Loucy (cell line): ENCODE measurements at regions not wholly inside any gene's neighbourhood (a gene's known extent, or its start where the extent isn't known, plus 50 kb on each side); places are given as distances from the start of the nearest gene placed in this dataset.
"Not testable (repeated sequence)": the region's sequence is repeated elsewhere in the genome, so short reads cannot be mapped to it uniquely, and the experiment has no call there.

Experiments used
- H2AFZ ChIP-seq: fragments of 200-600 bp; sonication (generic); 2 replicates; pipeline ENCODE4 v1.6.0; 2016; ENCODE audit warnings: antibody characterized with exemption, mild to moderate bottlenecking, low read length, moderate library complexity
- H3F3A ChIP-seq: fragments of 200-600 bp; 2 replicates; pipeline ENCODE4 v1.6.0; 2016; ENCODE audit warnings: antibody characterized with exemption, low read depth, mild to moderate bottlenecking
- H3K27me3 ChIP-seq: fragments of 200-600 bp; sonication (generic); 2 replicates; pipeline ENCODE4 v1.6.1; 2014; ENCODE audit warnings: low read length, mild to moderate bottlenecking; ENCODE audit not compliant: insufficient read depth, poor library complexity, severe bottlenecking
- H3K36me3 ChIP-seq: fragments of 200-600 bp; sonication (generic); 2 replicates; pipeline ENCODE4 v1.6.1; 2016; ENCODE audit warnings: low read length; ENCODE audit not compliant: insufficient read depth
- H3K4me1 ChIP-seq: fragments of 200-600 bp; sonication (generic); 2 replicates; pipeline ENCODE4 v1.5.1; 2014; ENCODE audit warnings: low read length, mild to moderate bottlenecking; ENCODE audit not compliant: insufficient read depth, poor library complexity, severe bottlenecking
- H3K4me2 ChIP-seq: fragments of 200-600 bp; sonication (generic); 2 replicates; pipeline ENCODE4 v1.6.0; 2014; ENCODE audit warnings: antibody characterized with exemption, low read length, low read depth, mild to moderate bottlenecking; ENCODE audit not compliant: poor library complexity, severe bottlenecking
- H3K4me3 ChIP-seq: fragments of 200-600 bp; sonication (generic); 2 replicates; pipeline ENCODE4 v1.5.1; 2014; ENCODE audit warnings: low read length, mild to moderate bottlenecking, mixed read lengths; ENCODE audit not compliant: poor library complexity, severe bottlenecking
- H3K79me2 ChIP-seq: fragments of 200-600 bp; sonication (generic); 2 replicates; pipeline ENCODE4 v1.6.1; 2014; ENCODE audit warnings: low read length; ENCODE audit not compliant: insufficient read depth
- H3K9ac ChIP-seq: fragments of 200-600 bp; sonication (generic); 2 replicates; pipeline ENCODE4 v1.6.0; 2014; ENCODE audit warnings: mild to moderate bottlenecking, low read depth, low read length, moderate library complexity; ENCODE audit not compliant: poor library complexity, severe bottlenecking
- H3K9me2 ChIP-seq: fragments of 200-600 bp; sonication (generic); replicated peaks from 2 replicates; pipeline ENCODE4 v1.6.1; 2016; ENCODE audit warnings: low read depth, low read length, mixed read lengths
- H3K9me3 ChIP-seq: fragments of 200-600 bp; sonication (generic); 2 replicates; pipeline ENCODE4 v1.6.1; 2014; ENCODE audit warnings: mild to moderate bottlenecking, antibody characterized with exemption, low read length, low read depth; ENCODE audit not compliant: insufficient read depth
- H4K20me1 ChIP-seq: fragments of 200-600 bp; sonication (generic); 2 replicates; pipeline ENCODE4 v1.6.0; 2014; ENCODE audit warnings: antibody characterized with exemption, low read length, mild to moderate bottlenecking; ENCODE audit not compliant: insufficient read depth, poor library complexity, severe bottlenecking
- CTCF ChIP-seq: fragments of 200-600 bp; sonication (generic); conservative IDR thresholded peaks from 2 replicates; pipeline ENCODE4 v1.5.1; 2014; ENCODE audit warnings: mild to moderate bottlenecking, antibody characterized with exemption, low read length
- EZH2phosphoT487 ChIP-seq: fragments of 200-600 bp; IDR thresholded peaks from 2 replicates; pipeline ENCODE4 v1.6.1; 2018; ENCODE audit warnings: antibody characterized with exemption, mild to moderate bottlenecking, moderate library complexity, borderline replicate concordance

- no peak overlapping the region for H3K9ac ChIP-seq
- no peaks in the 10 kb centered on the region for H3K4me1 ChIP-seq
- H3K9me2 ChIP-seq = no peaks in the 10 kb centered on the region
- H2AFZ ChIP-seq = no peak overlapping the region
- H3F3A ChIP-seq = no peaks in the 10 kb centered on the region
- H3K79me2 ChIP-seq = no peaks in the 10 kb centered on the region
- H4K20me1 ChIP-seq = no peaks in the 10 kb centered on the region
- no peak overlapping the region for H3K4me2 ChIP-seq
- TF ChIP-seq CTCF (no peak), EZH2phosphoT487 (no peak)
- no peaks in the 10 kb centered on the region for H3K9me3 ChIP-seq
- no peaks in the 10 kb centered on the region for H3K27me3 ChIP-seq
- H3K4me3 ChIP-seq = no peak overlapping the region
- no peaks in the 10 kb centered on the region for H3K36me3 ChIP-seq
Observed at GRCh38 chr12:65675141-65675621, 149.1 kb upstream of the HMGA2 start.

- not testable (repeated sequence) for H3K9me2 ChIP-seq, H4K20me1 ChIP-seq
Observed at GRCh38 chr12:65678172-65678571, 146.1 kb upstream of the HMGA2 start.

GRCh38 chr12:65681226-65681625 lies 143.1 kb upstream of the HMGA2 start:
- H3K4me2 ChIP-seq = no peak overlapping the region
- H3K27me3 ChIP-seq = no peaks in the 10 kb centered on the region
- no peaks in the 10 kb centered on the region for H3K79me2 ChIP-seq
- TF ChIP-seq CTCF (no peak), EZH2phosphoT487 (no peak)
- H3F3A ChIP-seq = no peaks in the 10 kb centered on the region
- H3K9me2 ChIP-seq = no peaks in the 10 kb centered on the region
- no peak overlapping the region for H2AFZ ChIP-seq
- no peak overlapping the region for H3K4me3 ChIP-seq
- H3K36me3 ChIP-seq = no peaks in the 10 kb centered on the region
- H3K9ac ChIP-seq = no peak overlapping the region
- no peaks in the 10 kb centered on the region for H3K4me1 ChIP-seq
- H3K9me3 ChIP-seq = no peaks in the 10 kb centered on the region
- no peaks in the 10 kb centered on the region for H4K20me1 ChIP-seq

More at GRCh38 chr12:65678172-65678571, 146.1 kb upstream of the HMGA2 start:
- H3K4me1 ChIP-seq, H3K79me2 ChIP-seq, H3K9me3 ChIP-seq, H3K27me3 ChIP-seq, H3K4me3 ChIP-seq, H2AFZ ChIP-seq, H3K36me3 ChIP-seq, H3F3A ChIP-seq, H3K9ac ChIP-seq, H3K4me2 ChIP-seq: not testable (repeated sequence)

GRCh38 chr12:65682112-65682511 lies 142.2 kb upstream of the HMGA2 start:
- Histone ChIP-seq H4K20me1 (no peaks in the 10 kb centered on the region), H3K79me2 (no peaks in the 10 kb centered on the region), H3F3A (no peaks in the 10 kb centered on the region), H3K4me1 (no peaks in the 10 kb centered on the region), H3K9me3 (no peaks in the 10 kb centered on the region), H3K27me3 (no peaks in the 10 kb centered on the region), H3K36me3 (no peaks in the 10 kb centered on the region), H3K4me3 (no peak overlapping the region), H2AFZ (no peak overlapping the region), H3K4me2 (no peak overlapping the region), H3K9me2 (no peaks in the 10 kb centered on the region), H3K9ac (no peak overlapping the region)
- no peak for TF ChIP-seq CTCF
- no peak for TF ChIP-seq EZH2phosphoT487
